Left ventricle myocardium inferior (tissue), 1 donor: ENCODE measurements at regions not wholly inside any gene's neighbourhood (a gene's known extent, or its start where the extent isn't known, plus 50 kb on each side); places are given as distances from the start of the nearest gene placed in this dataset.
A peak's percentile ranks its signal among the peaks of the same experiment; 100 is the strongest.

Source experiments
- DNase-seq: peaks from one replicate; pipeline ENCODE4 v3.0.0-alpha.2; 2020
- H3K27ac ChIP-seq: fragments of 200-600 bp; replicated peaks from 2 replicates; pipeline ENCODE4 v1.8.0; 2021
- H3K27me3 ChIP-seq: fragments of 200-600 bp; 2 replicates; pipeline ENCODE4 v1.8.0; 2021; ENCODE audit warnings: low read depth
- H3K36me3 ChIP-seq: fragments of 200-600 bp; 2 replicates; pipeline ENCODE4 v1.8.0; 2021
- H3K4me1 ChIP-seq: fragments of 200-600 bp; 2 replicates; pipeline ENCODE4 v1.8.0; 2021
- H3K4me3 ChIP-seq: fragments of 200-600 bp; 2 replicates; pipeline ENCODE4 v1.8.0; 2021; ENCODE audit warnings: mild to moderate bottlenecking, moderate library complexity
- H3K9me3 ChIP-seq: fragments of 200-600 bp; replicated peaks from 2 replicates; pipeline ENCODE4 v1.8.0; 2021
- CTCF ChIP-seq: fragments of 200-600 bp; IDR thresholded peaks from 2 replicates; pipeline ENCODE4 v1.8.0; 2021; ENCODE audit warnings: antibody characterized with exemption, mild to moderate bottlenecking, borderline replicate concordance
- intact Hi-C: fragments of 100-400 bp; cut with micrococcal nuclease; formaldehyde crosslinking; loops from one replicate; pipeline ENCODE4 v1.11.0; 2022
- donor health status: DM: no; HTN: yes; CAD: no; lungs with severe emphysema.

DNA sequence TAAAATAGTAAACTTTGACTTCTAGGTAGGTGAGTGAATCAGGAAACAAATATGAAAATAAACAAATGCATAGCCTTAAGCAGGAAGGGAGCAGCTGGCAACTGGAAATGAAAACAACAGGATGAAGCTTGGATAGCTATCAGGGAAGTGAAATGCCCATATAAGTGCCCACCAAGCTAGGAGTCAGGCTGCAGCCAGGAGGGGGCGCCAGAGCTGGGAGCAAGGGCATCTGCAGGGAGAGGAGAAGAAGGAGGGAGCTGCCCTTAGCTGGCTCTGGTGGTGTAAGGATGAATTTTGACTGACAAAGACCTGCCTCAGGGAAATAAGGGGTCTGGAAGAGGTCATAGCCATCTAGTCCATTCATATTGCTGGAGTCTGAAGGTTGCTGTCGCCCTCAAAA is 298.3 kb downstream of the TDRD15 start:
- intact Hi-C loops = no loop called here
- H3K4me1 ChIP-seq = no peaks in the 10 kb centered on the region
- DNase-seq = peak; percentile 15

GRCh38 chr2:21422724-21423522 is 299.2 kb downstream of the TDRD15 start:
- TF ChIP-seq CTCF = no peak
- H3K4me3 ChIP-seq = no peak overlapping the region
- H3K4me1 ChIP-seq = no peaks in the 10 kb centered on the region
- H3K27me3 ChIP-seq = no peaks in the 10 kb centered on the region
- intact Hi-C loops = no loop called here
- H3K27ac ChIP-seq = no peak overlapping the region
- DNase-seq = no peak
- no peaks in the 10 kb centered on the region for H3K36me3 ChIP-seq
- H3K9me3 ChIP-seq = no peaks in the 10 kb centered on the region

More for the DNA sequence above, 298.3 kb downstream of the TDRD15 start:
- Histone ChIP-seq H3K9me3 (no peaks in the 10 kb centered on the region), H3K27me3 (no peaks in the 10 kb centered on the region), H3K4me3 (no peak overlapping the region), H3K36me3 (no peaks in the 10 kb centered on the region), H3K27ac (no peak overlapping the region)
- peak; percentile 50 for TF ChIP-seq CTCF

DNA sequence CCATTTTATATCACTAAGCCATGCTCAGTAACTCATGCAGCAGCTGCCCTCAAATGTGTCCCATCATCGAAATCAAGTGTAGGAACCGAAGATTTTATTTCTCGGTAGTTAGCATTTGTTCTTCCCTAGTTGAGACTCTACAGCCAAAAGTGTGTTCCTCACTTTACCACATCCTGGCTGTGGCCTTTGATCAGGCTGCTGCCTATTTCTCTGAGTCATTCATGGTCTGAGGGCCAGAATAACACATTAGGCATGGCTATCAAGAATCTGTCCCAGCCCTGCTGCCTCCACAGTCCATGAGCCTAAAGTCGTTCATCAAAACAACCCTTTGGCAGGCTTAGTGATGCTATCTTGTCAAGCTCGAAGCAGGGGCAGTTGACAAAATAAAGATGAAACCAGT is 300.1 kb downstream of the TDRD15 start:
- DNase-seq = no peak
- intact Hi-C loops = no loop called here
- H3K27me3 ChIP-seq = no peaks in the 10 kb centered on the region
- H3K4me1 ChIP-seq = no peaks in the 10 kb centered on the region
- no peaks in the 10 kb centered on the region for H3K36me3 ChIP-seq
- no peaks in the 10 kb centered on the region for H3K9me3 ChIP-seq
- H3K27ac ChIP-seq = no peak overlapping the region
- no peak overlapping the region for H3K4me3 ChIP-seq
- TF ChIP-seq CTCF = no peak

- no peaks in the 10 kb centered on the region for H3K4me1 ChIP-seq
- DNase-seq = peak; percentile 47
- no peak overlapping the region for H3K27ac ChIP-seq
- H3K36me3 ChIP-seq = no peaks in the 10 kb centered on the region
- no peak for TF ChIP-seq CTCF
- intact Hi-C loops = no loop called here
- H3K4me3 ChIP-seq = no peak overlapping the region
- no peaks in the 10 kb centered on the region for H3K9me3 ChIP-seq
- H3K27me3 ChIP-seq = no peaks in the 10 kb centered on the region
Observed at GRCh38 chr2:21424375-21424774, 300.6 kb downstream of the TDRD15 start.

DNA sequence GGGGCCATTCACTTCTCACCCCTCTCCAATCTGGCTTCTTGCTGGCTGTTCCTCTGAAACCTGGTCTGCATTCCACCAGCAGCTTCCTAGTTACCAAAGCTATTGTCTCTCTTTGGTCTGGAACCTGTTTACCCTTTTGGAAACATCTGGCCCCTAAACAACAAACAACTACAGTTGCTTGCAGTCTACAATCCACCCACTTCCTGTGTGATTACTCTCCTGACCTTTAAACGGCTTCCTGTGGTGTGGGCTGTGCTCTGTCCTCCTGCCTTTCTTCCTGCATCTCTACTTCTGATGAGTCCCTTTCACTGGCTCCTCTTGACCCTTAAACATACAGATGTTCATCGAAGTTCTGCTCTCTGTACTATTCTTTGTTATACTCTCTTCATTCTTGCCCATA is 303.8 kb downstream of the TDRD15 start:
- intact Hi-C loops = no loop called here
- Histone ChIP-seq H3K4me1 (no peaks in the 10 kb centered on the region), H3K36me3 (no peaks in the 10 kb centered on the region), H3K27ac (no peak overlapping the region), H3K27me3 (no peaks in the 10 kb centered on the region), H3K4me3 (no peak overlapping the region), H3K9me3 (no peaks in the 10 kb centered on the region)
- no peak for TF ChIP-seq CTCF
- no peak for DNase-seq
